GM12891 (cell line): ENCODE measurements at regions not wholly inside any gene's neighbourhood (a gene's known extent, or its start where the extent isn't known, plus 50 kb on each side); places are given as distances from the start of the nearest gene placed in this dataset.

Experiments used
- POLR2A ChIP-seq: IDR thresholded peaks from 2 replicates; pipeline ENCODE4 v1.6.1; 2011; ENCODE audit warnings: low read depth, low read length, control low read depth
- POU2F2 ChIP-seq: IDR thresholded peaks from 2 replicates; pipeline ENCODE4 v1.6.1; 2011; ENCODE audit warnings: low read depth, mild to moderate bottlenecking, control low read depth, low read length, moderate library complexity

- TF ChIP-seq POU2F2 (no peak), POLR2A (no peak)
Observed at GRCh38 chr6:154625721-154626120, 107.5 kb upstream of the SCAF8 start.
